A549 (cell line): ENCODE measurements at regions not wholly inside any gene's neighbourhood (a gene's known extent, or its start where the extent isn't known, plus 50 kb on each side); places are given as distances from the start of the nearest gene placed in this dataset.

Experiments used
- CTCF ChIP-seq: fragments of >200 bp; sonication (Bioruptor Twin); formaldehyde crosslinking; IDR thresholded peaks from 3 replicates; pipeline ENCODE4 v1.5.1; 2016
- MAX ChIP-seq: IDR thresholded peaks from 2 replicates; pipeline ENCODE4 v1.6.1; 2012
- RFX5 ChIP-seq: fragments of 450-650 bp; IDR thresholded peaks from 2 replicates; pipeline ENCODE4 v1.7.1; 2014; ENCODE audit warnings: antibody characterized with exemption, mild to moderate bottlenecking, moderate library complexity

- no peak for TF ChIP-seq CTCF
- TF ChIP-seq RFX5, result no peak
- TF ChIP-seq MAX, result no peak
Measured at GRCh38 chr21:20163167-20163566, 835.0 kb upstream of the NCAM2 start.
